A673 (cell line): ENCODE measurements at regions not wholly inside any gene's neighbourhood (a gene's known extent, or its start where the extent isn't known, plus 50 kb on each side); places are given as distances from the start of the nearest gene placed in this dataset.

Experiments
- BruUV-seq: library from RNA; stranded (reverse); fragments of 400-500 nt; replicated peaks from 2 replicates; lab custom pipeline; 2021; lab: Mats Ljungman, UMichigan
- CTCF ChIA-PET: fragments of 300-600 bp; sonication (Branson Sonifier 250); formaldehyde crosslinking; loops from one replicate; lab custom pipeline; 2022; ENCODE audit warnings: antibody characterized with exemption; lab: Charles Lee
- POLR2A ChIA-PET: fragments of 300-600 bp; sonication (Branson Sonifier 250); formaldehyde crosslinking; loops from one replicate; lab custom pipeline; 2022; ENCODE audit warnings: antibody characterized with exemption; ENCODE audit not compliant: low non-redundant PET; lab: Charles Lee
- DNase-seq: peaks from one replicate; pipeline ENCODE4 v3.0.0-alpha.2; 2015; ENCODE audit warnings: low spot score
- H3K27ac ChIP-seq: fragments of 200-600 bp; sonication (generic); 2 replicates; pipeline ENCODE4 v1.5.1; 2016; ENCODE audit warnings: mixed run types, low read depth, mild to moderate bottlenecking, mixed read lengths, antibody characterized with exemption, low read length; ENCODE audit not compliant: poor library complexity, severe bottlenecking
- H3K27me3 ChIP-seq: fragments of 200-600 bp; sonication (generic); replicated peaks from 2 replicates; pipeline ENCODE4 v1.6.1; 2017; ENCODE audit warnings: mixed run types, low read depth, mild to moderate bottlenecking, mixed read lengths, antibody characterized with exemption, low read length; ENCODE audit not compliant: insufficient read depth, poor library complexity
- H3K36me3 ChIP-seq: fragments of 200-600 bp; sonication (generic); 2 replicates; pipeline ENCODE4 v1.6.1; 2016; ENCODE audit warnings: mixed run types, mild to moderate bottlenecking, mixed read lengths, antibody characterized with exemption, low read length; ENCODE audit not compliant: insufficient read depth, poor library complexity, severe bottlenecking
- H3K4me1 ChIP-seq: fragments of 200-600 bp; sonication (generic); 2 replicates; pipeline ENCODE4 v1.6.1; 2017; ENCODE audit warnings: mixed run types, mild to moderate bottlenecking, mixed read lengths, antibody characterized with exemption, low read length; ENCODE audit not compliant: insufficient read depth, poor library complexity, severe bottlenecking
- H3K4me3 ChIP-seq: fragments of 200-600 bp; sonication (generic); 2 replicates; pipeline ENCODE4 v1.5.1; 2016; ENCODE audit warnings: low read depth, mixed run types, mild to moderate bottlenecking, mixed read lengths, low read length; ENCODE audit not compliant: poor library complexity, severe bottlenecking
- H3K9me3 ChIP-seq: fragments of 200-600 bp; sonication (generic); 2 replicates; pipeline ENCODE4 v1.6.1; 2016; ENCODE audit warnings: mixed run types, low read depth, mild to moderate bottlenecking, mixed read lengths, antibody characterized with exemption, low read length; ENCODE audit not compliant: poor library complexity, severe bottlenecking
- CTCF ChIP-seq: fragments of 300-800, 200-600 bp; sonication (generic); conservative IDR thresholded peaks from 2 replicates; pipeline ENCODE4 v1.5.1; 2017; ENCODE audit warnings: low read depth, mild to moderate bottlenecking, antibody characterized with exemption, low read length, moderate library complexity, mixed read lengths
- EZH2 ChIP-seq: fragments of 200-600 bp; sonication (generic); IDR thresholded peaks from 2 replicates; pipeline ENCODE4 v1.6.1; 2017; ENCODE audit warnings: borderline replicate concordance, low read depth, mild to moderate bottlenecking, mixed read lengths, antibody characterized with exemption, low read length; ENCODE audit not compliant: poor library complexity, severe bottlenecking
- intact Hi-C: fragments of 100-400 bp; cut with micrococcal nuclease; formaldehyde crosslinking; loops from one replicate; pipeline ENCODE4 v1.10.0; 2022; ENCODE audit not compliant: unreplicated experiment

GRCh38 chr12:77402716-77403115 lies 337.3 kb upstream of the E2F7 start:
- CTCF ChIA-PET: no interaction called here
- no TSS peak for BruUV-seq

GRCh38 chr12:77401770-77402081 lies 336.4 kb upstream of the E2F7 start:
- no TSS peak for BruUV-seq
- Histone ChIP-seq H3K4me1 (peaks cover 8% of the 10 kb centered on the region), H3K9me3 (no peaks in the 10 kb centered on the region), H3K27ac (no peak overlapping the region), H3K27me3 (no peaks in the 10 kb centered on the region), H3K4me3 (no peak overlapping the region), H3K36me3 (no peaks in the 10 kb centered on the region)
- POLR2A ChIA-PET: no interaction called here
- no peak for DNase-seq
- TF ChIP-seq EZH2: no peak
- TF ChIP-seq CTCF: no peak
- CTCF ChIA-PET: no interaction called here
- intact Hi-C loops: no loop called here

More at GRCh38 chr12:77402716-77403115, 337.3 kb upstream of the E2F7 start:
- no peak overlapping the region for H3K27ac ChIP-seq
- no peaks in the 10 kb centered on the region for H3K36me3 ChIP-seq
- peak; percentile 49 for DNase-seq
- H3K27me3 ChIP-seq: no peaks in the 10 kb centered on the region
- POLR2A ChIA-PET: no interaction called here
- intact Hi-C loops: no loop called here
- H3K4me1 ChIP-seq: peaks cover 8% of the 10 kb centered on the region
- H3K9me3 ChIP-seq: no peaks in the 10 kb centered on the region
- H3K4me3 ChIP-seq: no peak overlapping the region
- no peak for TF ChIP-seq CTCF
- TF ChIP-seq EZH2: no peak

- Histone ChIP-seq H3K36me3 (no peaks in the 10 kb centered on the region), H3K4me3 (no peak overlapping the region), H3K9me3 (no peaks in the 10 kb centered on the region), H3K27ac (no peak overlapping the region), H3K4me1 (peaks cover 8% of the 10 kb centered on the region), H3K27me3 (no peaks in the 10 kb centered on the region)
- POLR2A ChIA-PET: no interaction called here
- BruUV-seq: no TSS peak
- DNase-seq: no peak
- no peak for TF ChIP-seq EZH2
- no peak for TF ChIP-seq CTCF
- intact Hi-C loops: no loop called here
- CTCF ChIA-PET: no interaction called here
Observed at GRCh38 chr12:77401064-77401769, 335.8 kb upstream of the E2F7 start.
